ENCODE measurements at regions not wholly inside any gene's neighbourhood (a gene's known extent, or its start where the extent isn't known, plus 50 kb on each side); places are given as distances from the start of the nearest gene placed in this dataset.

DNA sequence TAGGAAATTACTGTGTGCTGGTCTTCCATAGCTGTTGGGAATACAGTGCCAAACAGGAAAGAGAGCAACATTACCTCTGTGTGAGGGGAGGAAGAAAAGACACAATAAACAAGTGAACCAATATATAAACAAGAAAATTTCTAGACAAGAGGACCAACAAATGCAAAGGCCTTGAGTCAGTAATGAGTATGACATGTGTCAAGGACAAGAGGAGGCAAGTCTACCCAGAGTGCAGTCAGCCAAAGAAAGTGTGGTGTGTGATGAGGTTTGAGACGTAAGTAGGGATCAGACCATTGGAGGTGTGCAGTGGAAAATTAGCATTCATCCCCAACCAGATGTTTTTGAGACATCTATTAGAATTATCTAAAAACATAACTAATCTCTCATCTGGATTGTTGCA, 69.5 kb upstream of the CDH6 start:
- TF ChIP-seq, protein P1, sequence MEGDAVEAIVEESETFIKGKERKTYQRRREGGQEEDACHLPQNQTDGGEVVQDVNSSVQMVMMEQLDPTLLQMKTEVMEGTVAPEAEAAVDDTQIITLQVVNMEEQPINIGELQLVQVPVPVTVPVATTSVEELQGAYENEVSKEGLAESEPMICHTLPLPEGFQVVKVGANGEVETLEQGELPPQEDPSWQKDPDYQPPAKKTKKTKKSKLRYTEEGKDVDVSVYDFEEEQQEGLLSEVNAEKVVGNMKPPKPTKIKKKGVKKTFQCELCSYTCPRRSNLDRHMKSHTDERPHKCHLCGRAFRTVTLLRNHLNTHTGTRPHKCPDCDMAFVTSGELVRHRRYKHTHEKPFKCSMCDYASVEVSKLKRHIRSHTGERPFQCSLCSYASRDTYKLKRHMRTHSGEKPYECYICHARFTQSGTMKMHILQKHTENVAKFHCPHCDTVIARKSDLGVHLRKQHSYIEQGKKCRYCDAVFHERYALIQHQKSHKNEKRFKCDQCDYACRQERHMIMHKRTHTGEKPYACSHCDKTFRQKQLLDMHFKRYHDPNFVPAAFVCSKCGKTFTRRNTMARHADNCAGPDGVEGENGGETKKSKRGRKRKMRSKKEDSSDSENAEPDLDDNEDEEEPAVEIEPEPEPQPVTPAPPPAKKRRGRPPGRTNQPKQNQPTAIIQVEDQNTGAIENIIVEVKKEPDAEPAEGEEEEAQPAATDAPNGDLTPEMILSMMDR (IDR thresholded peaks at IDR 0.05; ENCODE audit: low read depth, low read length), result no peak
- no peak for TF ChIP-seq MAX (IDR thresholded peaks at IDR 0.05; ENCODE audit: low read depth, low read length)
